ENCODE measurements at regions not wholly inside any gene's neighbourhood (a gene's known extent, or its start where the extent isn't known, plus 50 kb on each side); places are given as distances from the start of the nearest gene placed in this dataset.

- TF ChIP-seq CTCF (conservative IDR thresholded peaks at IDR 0.05; ENCODE audit: low read depth, low read length) (no peak), POLR2A (IDR thresholded peaks at IDR 0.05; ENCODE audit: low read depth, low read length) (no peak), USF2 (IDR thresholded peaks at IDR 0.05; ENCODE audit: low read depth, low read length) (no peak), CHD1 (IDR thresholded peaks at IDR 0.05; ENCODE audit: low read depth, low read length) (no peak), SMC3 (IDR thresholded peaks at IDR 0.05; ENCODE audit: low read depth, low read length) (no peak), MXI1 (IDR thresholded peaks at IDR 0.05; ENCODE audit: borderline replicate concordance, low read depth, low read length) (no peak), RAD21 (IDR thresholded peaks at IDR 0.05; ENCODE audit: low read length) (no peak), CEBPB (IDR thresholded peaks at IDR 0.05; ENCODE audit: low read depth, low read length) (no peak), FOS (IDR thresholded peaks at IDR 0.05; ENCODE audit: low read depth, low read length) (no peak)
These were observed 712.1 kb upstream of the MEF2C start for GRCh38 chr5:89595056-89595455.
